ENCODE measurements at regions not wholly inside any gene's neighbourhood (a gene's known extent, or its start where the extent isn't known, plus 50 kb on each side); places are given as distances from the start of the nearest gene placed in this dataset.

GRCh38 chr3:17832016-17832415, 89.6 kb upstream of the TBC1D5 start:
- no peaks in the 10 kb centered on the region for H3K27me3 ChIP-seq (ENCODE audit: insufficient read depth, poor library complexity, severe bottlenecking)
- TF ChIP-seq GABPA (IDR thresholded peaks at IDR 0.05; ENCODE audit: low read depth), result no peak
- no peak for TF ChIP-seq CTCF (IDR thresholded peaks at IDR 0.05; ENCODE audit: insufficient read depth, low read length)
- TF ChIP-seq REST (IDR thresholded peaks at IDR 0.05; ENCODE audit: insufficient replicate concordance, low read depth), result no peak
- no peak for TF ChIP-seq POLR2AphosphoS5 (IDR thresholded peaks at IDR 0.05; ENCODE audit: low read depth)
- TF ChIP-seq SPI1 (IDR thresholded peaks at IDR 0.05; ENCODE audit: borderline replicate concordance, low read depth), result no peak
- no peak overlapping the region for H3K4me3 ChIP-seq (replicated peaks; ENCODE audit: insufficient read depth, low read length)
- H3K27ac ChIP-seq (replicated peaks), result no peak overlapping the region
- no peak for DNase-seq (ENCODE audit: low read depth in 1 of 2, low spot score in 1 of 2)

GRCh38 chr3:17831366-17831765, 88.9 kb upstream of the TBC1D5 start:
- DNase-seq (ENCODE audit: low read depth in 1 of 2, low spot score in 1 of 2), result no peak
- Histone ChIP-seq H3K4me3 (replicated peaks; ENCODE audit: insufficient read depth, low read length) (no peak overlapping the region), H3K27ac (replicated peaks) (no peak overlapping the region), H3K27me3 (ENCODE audit: insufficient read depth, poor library complexity, severe bottlenecking) (no peaks in the 10 kb centered on the region)
- TF ChIP-seq POLR2AphosphoS5 (IDR thresholded peaks at IDR 0.05; ENCODE audit: low read depth) (no peak), REST (IDR thresholded peaks at IDR 0.05; ENCODE audit: insufficient replicate concordance, low read depth) (no peak)

DNA sequence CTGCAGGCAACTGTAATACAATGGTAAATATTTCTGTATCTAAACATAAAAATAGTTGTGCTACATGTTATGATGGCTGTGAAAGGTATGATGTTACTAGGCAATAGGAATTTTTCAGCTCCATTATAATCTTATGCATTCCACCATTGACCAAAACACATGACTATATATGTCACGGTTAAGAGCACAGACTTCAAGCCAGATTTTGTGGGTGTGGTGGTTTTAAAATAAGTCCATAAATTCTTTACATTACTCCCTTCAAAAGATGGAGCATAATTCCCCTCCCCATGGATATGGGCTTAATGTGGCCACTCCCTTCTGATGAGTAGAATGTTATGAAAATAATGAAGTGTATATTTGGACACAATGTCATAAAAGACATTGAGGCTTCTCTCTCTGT, 88.4 kb upstream of the TBC1D5 start:
- no peaks in the 10 kb centered on the region for H3K27me3 ChIP-seq (ENCODE audit: insufficient read depth, poor library complexity, severe bottlenecking)
- no peak for DNase-seq (ENCODE audit: low read depth in 1 of 2, low spot score in 1 of 2)
- TF ChIP-seq SPI1 (IDR thresholded peaks at IDR 0.05; ENCODE audit: borderline replicate concordance, low read depth), result no peak
- TF ChIP-seq POLR2AphosphoS5 (IDR thresholded peaks at IDR 0.05; ENCODE audit: low read depth), result no peak
- TF ChIP-seq GABPA (IDR thresholded peaks at IDR 0.05; ENCODE audit: low read depth), result no peak
- no peak for TF ChIP-seq CTCF (IDR thresholded peaks at IDR 0.05; ENCODE audit: insufficient read depth, low read length)
- TF ChIP-seq REST (IDR thresholded peaks at IDR 0.05; ENCODE audit: insufficient replicate concordance, low read depth), result no peak
- H3K27ac ChIP-seq (replicated peaks), result no peak overlapping the region
- H3K4me3 ChIP-seq (replicated peaks; ENCODE audit: insufficient read depth, low read length), result no peak overlapping the region

GRCh38 chr3:17828388-17828787, 86.0 kb upstream of the TBC1D5 start:
- TF ChIP-seq REST (IDR thresholded peaks at IDR 0.05; ENCODE audit: insufficient replicate concordance, low read depth), result no peak
- no peak for TF ChIP-seq CTCF (IDR thresholded peaks at IDR 0.05; ENCODE audit: insufficient read depth, low read length)
- no peak for TF ChIP-seq GABPA (IDR thresholded peaks at IDR 0.05; ENCODE audit: low read depth)
- no peak for TF ChIP-seq SPI1 (IDR thresholded peaks at IDR 0.05; ENCODE audit: borderline replicate concordance, low read depth)
- no peak for TF ChIP-seq POLR2AphosphoS5 (IDR thresholded peaks at IDR 0.05; ENCODE audit: low read depth)
- no peak for DNase-seq (ENCODE audit: low read depth in 1 of 2, low spot score in 1 of 2)
- H3K27me3 ChIP-seq (ENCODE audit: insufficient read depth, poor library complexity, severe bottlenecking), result no peaks in the 10 kb centered on the region
- H3K4me3 ChIP-seq (replicated peaks; ENCODE audit: insufficient read depth, low read length), result no peak overlapping the region
- H3K27ac ChIP-seq (replicated peaks), result no peak overlapping the region

Measured in HL-60 (cell line).